ENCODE measurements at regions not wholly inside any gene's neighbourhood (a gene's known extent, or its start where the extent isn't known, plus 50 kb on each side); places are given as distances from the start of the nearest gene placed in this dataset.

GRCh38 chr3:153277029-153277428 is 115.0 kb downstream of the RAP2B start:
- TF ChIP-seq CTCF (IDR thresholded peaks at IDR 0.05), result no peak
- TF ChIP-seq POLR2AphosphoS5 (IDR thresholded peaks at IDR 0.05), result no peak
- TF ChIP-seq POLR2A (IDR thresholded peaks at IDR 0.05), result no peak
- no peak for TF ChIP-seq EP300 (IDR thresholded peaks at IDR 0.05)

All from suprapubic skin (tissue), 4 donors.